ENCODE measurements at regions not wholly inside any gene's neighbourhood (a gene's known extent, or its start where the extent isn't known, plus 50 kb on each side); places are given as distances from the start of the nearest gene placed in this dataset.

GRCh38 chr2:16323551-16324543, 341.8 kb downstream of the CYRIA start (continued):
- TF ChIP-seq, protein P1, sequence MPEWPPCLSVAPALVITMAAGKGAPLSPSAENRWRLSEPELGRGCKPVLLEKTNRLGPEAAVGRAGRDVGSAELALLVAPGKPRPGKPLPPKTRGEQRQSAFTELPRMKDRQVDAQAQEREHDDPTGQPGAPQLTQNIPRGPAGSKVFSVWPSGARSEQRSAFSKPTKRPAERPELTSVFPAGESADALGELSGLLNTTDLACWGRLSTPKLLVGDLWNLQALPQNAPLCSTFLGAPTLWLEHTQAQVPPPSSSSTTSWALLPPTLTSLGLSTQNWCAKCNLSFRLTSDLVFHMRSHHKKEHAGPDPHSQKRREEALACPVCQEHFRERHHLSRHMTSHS (tag by site-specific recombination; IDR thresholded peaks at IDR 0.05): no peak
- TF ChIP-seq KLF17 (tag by site-specific recombination; IDR thresholded peaks at IDR 0.05) (no peak), ZNF280D (tag by site-specific recombination; IDR thresholded peaks at IDR 0.05) (no peak), ZNF629 (tag by site-specific recombination; IDR thresholded peaks at IDR 0.05) (no peak), ZNF660 (tag by site-specific recombination; IDR thresholded peaks at IDR 0.05) (no peak), PATZ1 (tag by site-specific recombination; IDR thresholded peaks at IDR 0.05) (no peak), IKZF3 (tag by site-specific recombination; IDR thresholded peaks at IDR 0.05) (no peak), ZNF324 (tag by site-specific recombination; IDR thresholded peaks at IDR 0.05) (no peak), ZNF596 (tag by site-specific recombination; IDR thresholded peaks at IDR 0.05) (no peak), SP7 (tag by site-specific recombination; IDR thresholded peaks at IDR 0.05) (no peak), ZNF302 (tag by site-specific recombination; IDR thresholded peaks at IDR 0.05; ENCODE audit: low read depth) (no peak)
- TF ChIP-seq, protein P2, sequence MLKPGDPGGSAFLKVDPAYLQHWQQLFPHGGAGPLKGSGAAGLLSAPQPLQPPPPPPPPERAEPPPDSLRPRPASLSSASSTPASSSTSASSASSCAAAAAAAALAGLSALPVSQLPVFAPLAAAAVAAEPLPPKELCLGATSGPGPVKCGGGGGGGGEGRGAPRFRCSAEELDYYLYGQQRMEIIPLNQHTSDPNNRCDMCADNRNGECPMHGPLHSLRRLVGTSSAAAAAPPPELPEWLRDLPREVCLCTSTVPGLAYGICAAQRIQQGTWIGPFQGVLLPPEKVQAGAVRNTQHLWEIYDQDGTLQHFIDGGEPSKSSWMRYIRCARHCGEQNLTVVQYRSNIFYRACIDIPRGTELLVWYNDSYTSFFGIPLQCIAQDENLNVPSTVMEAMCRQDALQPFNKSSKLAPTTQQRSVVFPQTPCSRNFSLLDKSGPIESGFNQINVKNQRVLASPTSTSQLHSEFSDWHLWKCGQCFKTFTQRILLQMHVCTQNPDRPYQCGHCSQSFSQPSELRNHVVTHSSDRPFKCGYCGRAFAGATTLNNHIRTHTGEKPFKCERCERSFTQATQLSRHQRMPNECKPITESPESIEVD (tag by site-specific recombination; IDR thresholded peaks at IDR 0.05): no peak

- CTCF ChIA-PET: no interaction called here
- H3K9me3 ChIP-seq (ENCODE audit: control insufficient read depth, insufficient read depth, low read depth, low read length): no peaks in the 10 kb centered on the region
- H3K4me3 ChIP-seq (ENCODE audit: low read depth, low read length): no peak overlapping the region
- POLR2A ChIA-PET: no interaction called here
- H3K27ac ChIP-seq (ENCODE audit: extremely low read depth, low read depth, low read length): no peak overlapping the region
- no peaks in the 10 kb centered on the region for H3K36me3 ChIP-seq (ENCODE audit: control insufficient read depth in 2 of 2, insufficient read depth in 1 of 2, low read length in 2 of 2)
- no peaks in the 10 kb centered on the region for H3K4me1 ChIP-seq (ENCODE audit: control insufficient read depth, insufficient read depth, low read length)
- TF ChIP-seq ZEB2 (tag by site-specific recombination; IDR thresholded peaks at IDR 0.05): no peak
- no peak for TF ChIP-seq ZBTB49 (tag by site-specific recombination; IDR thresholded peaks at IDR 0.05; ENCODE audit: low read depth)
- no peak for TF ChIP-seq GFI1B (tag by site-specific recombination; IDR thresholded peaks at IDR 0.05)
- TF ChIP-seq ZNF610 (tag by site-specific recombination; IDR thresholded peaks at IDR 0.05; ENCODE audit: borderline replicate concordance): no peak
- TF ChIP-seq ZNF555 (tag by site-specific recombination; conservative IDR thresholded peaks at IDR 0.05): no peak
- TF ChIP-seq ZNF280D (tag by site-specific recombination; IDR thresholded peaks at IDR 0.05): no peak
- no peak for TF ChIP-seq ZNF600 (tag by site-specific recombination; IDR thresholded peaks at IDR 0.05)
- TF ChIP-seq ZBTB17 (tag by site-specific recombination; IDR thresholded peaks at IDR 0.05): no peak
- no peak for TF ChIP-seq ZNF558 (tag by site-specific recombination; IDR thresholded peaks at IDR 0.05)
- no peak for TF ChIP-seq ZNF2 (tag by site-specific recombination; IDR thresholded peaks at IDR 0.05)
Observed at GRCh38 chr2:16323126-16323520, 342.5 kb downstream of the CYRIA start.
